K562 (cell line): ENCODE measurements at regions not wholly inside any gene's neighbourhood (a gene's known extent, or its start where the extent isn't known, plus 50 kb on each side); places are given as distances from the start of the nearest gene placed in this dataset.

Experiments used
- ATAC-seq: fragments of 200-7000 bp; cut with Tn5 transposase; 3 replicates; pipeline ENCODE4 v1.9.1; 2020; ENCODE audit warnings: moderate library complexity
- BruUV-seq: library from RNA; stranded (reverse); fragments of 400-500 nt; replicated peaks from 2 replicates; lab custom pipeline; 2021; lab: Mats Ljungman, UMichigan
- CTCF ChIA-PET: fragments of 300-600 bp; formaldehyde crosslinking; extraction: SDS; loops from one replicate; lab custom pipeline; 2021; ENCODE audit warnings: low intra/inter-chr PET ratio; lab: Yijun Ruan, JAX
- POLR2A ChIA-PET: fragments of 300-600, 350-650 bp; sonication (Branson Sonifier 250); formaldehyde crosslinking; extraction: SDS; loops from one replicate; lab custom pipeline; 2021; ENCODE audit warnings: antibody characterized with exemption, inconsistent platforms; lab: Yijun Ruan, JAX
- DNase-seq, 4 experiments: peaks; one replicate each; pipeline versions ENCODE4 v3.0.0 to v3.0.0-alpha.2; 2011 to 2018; ENCODE audit warnings: low spot score in 3 of 4, mixed read lengths in 3 of 4; ENCODE audit errors: extremely low read depth in 1 of 4
- FAIRE-seq: peaks from 2 replicates; lab custom pipeline; 2011; peaks lifted over from hg19 to GRCh38; lab: Jason Lieb, UNC
- H2AFZ ChIP-seq: 2 replicates; pipeline ENCODE4 v1.6.0; 2011; ENCODE audit warnings: low read depth, low read length, control low read depth, inconsistent platforms
- H3K27ac ChIP-seq: fragments of 200-600 bp; 3 replicates; pipeline ENCODE4 v1.8.0; 2011; ENCODE audit warnings: low read depth, mild to moderate bottlenecking, control low read depth, inconsistent platforms, low read length, moderate library complexity, mixed read lengths; ENCODE audit errors: extremely low read depth
- H3K27me3 ChIP-seq, 2 experiments: fragments of 300-600 bp in 1 of 2; 2 replicates in 1 of 2; 3 replicates in 1 of 2; pipeline versions ENCODE4 v1.6.0 to v1.8.0; 2011; ENCODE audit warnings: inconsistent platforms in 2 of 2, low read length in 2 of 2, mild to moderate bottlenecking in 1 of 2, mixed read lengths in 1 of 2, moderate library complexity in 1 of 2; ENCODE audit not compliant: control insufficient read depth in 2 of 2, insufficient read depth in 2 of 2
- H3K36me3 ChIP-seq: fragments of 300-600 bp; 3 replicates; pipeline ENCODE4 v1.8.0; 2011; ENCODE audit warnings: mild to moderate bottlenecking, low read length, inconsistent platforms; ENCODE audit not compliant: control insufficient read depth, insufficient read depth
- H3K4me1 ChIP-seq, 2 experiments: fragments of 200-600 bp in 1 of 2; replicated peaks in 1 of 2; 2 replicates in 1 of 2; 3 replicates in 1 of 2; pipeline versions ENCODE4 v1.5.1 to v1.8.0; 2011; ENCODE audit warnings: inconsistent platforms in 2 of 2, low read length in 2 of 2, mild to moderate bottlenecking in 1 of 2, mixed read lengths in 1 of 2, moderate library complexity in 1 of 2; ENCODE audit not compliant: control insufficient read depth in 2 of 2, insufficient read depth in 2 of 2
- H3K4me2 ChIP-seq: 2 replicates; pipeline ENCODE4 v1.6.1; 2011; ENCODE audit warnings: low read length, control low read depth, inconsistent platforms, mixed read lengths; ENCODE audit not compliant: insufficient read depth
- H3K4me3 ChIP-seq: fragments of 200-600 bp; sonication (generic), shearing (Covaris generic); 2 replicates; pipeline ENCODE4 v1.5.1; 2016; ENCODE audit warnings: control low read depth, inconsistent platforms
- H3K79me2 ChIP-seq: fragments of 200-600 bp; 3 replicates; pipeline ENCODE4 v1.8.0; 2011; ENCODE audit warnings: low read length, inconsistent platforms; ENCODE audit not compliant: control insufficient read depth, insufficient read depth
- H3K9ac ChIP-seq, 2 experiments: 2 replicates each; pipeline versions ENCODE4 v1.6.0 to v1.6.1; 2011; ENCODE audit warnings: low read depth in 2 of 2, low read length in 2 of 2, control low read depth in 1 of 2, inconsistent platforms in 1 of 2, mild to moderate bottlenecking in 1 of 2, mixed read lengths in 1 of 2; ENCODE audit not compliant: insufficient read depth in 1 of 2
- H3K9me1 ChIP-seq: one replicate; pipeline ENCODE4 v1.6.0; 2011; ENCODE audit warnings: inconsistent platforms, mild to moderate bottlenecking, low read length, moderate library complexity; ENCODE audit not compliant: control insufficient read depth, insufficient read depth
- H3K9me3 ChIP-seq: replicated peaks from 2 replicates; pipeline ENCODE4 v1.5.1; 2011; ENCODE audit warnings: low read depth, low read length, inconsistent platforms; ENCODE audit not compliant: control insufficient read depth, insufficient read depth
- H4K20me1 ChIP-seq: replicated peaks from 2 replicates; pipeline ENCODE4 v1.6.1; 2011; ENCODE audit warnings: low read length, inconsistent platforms, mixed read lengths; ENCODE audit not compliant: control insufficient read depth, insufficient read depth
- ARID3B ChIP-seq: fragments of 250-450 bp; sonication (Bioruptor Pico); IDR thresholded peaks from 2 replicates; pipeline ENCODE4 v1.4.0; 2020; ENCODE audit warnings: borderline replicate concordance
- FOXP1 ChIP-seq: sonication (generic); formaldehyde crosslinking; IDR thresholded peaks from 2 replicates; pipeline ENCODE4 v1.8.0; 2022; ENCODE audit warnings: mild to moderate bottlenecking, missing genetic modification reagents
- GABPA ChIP-seq: fragments of 200-800 bp; sonication (Bioruptor generic); conservative IDR thresholded peaks from 2 replicates; pipeline ENCODE4 v1.6.1; 2016; ENCODE audit warnings: low read depth, missing genetic modification characterization, missing compliant biosample characterization
- GTF2E2 ChIP-seq: fragments of 200-800 bp; sonication (Bioruptor generic); IDR thresholded peaks from 2 replicates; pipeline ENCODE4 v1.6.1; 2016; ENCODE audit warnings: missing genetic modification characterization, missing compliant biosample characterization
- JUNB ChIP-seq: fragments of 450-650 bp; formaldehyde crosslinking; conservative IDR thresholded peaks from 2 replicates; pipeline ENCODE4 v1.4.0; 2020; ENCODE audit warnings: mild to moderate bottlenecking
- MLX ChIP-seq, 2 experiments: fragments of 450-650 bp in 1 of 2; sonication (generic) in 1 of 2; formaldehyde crosslinking; conservative IDR thresholded peaks; 2 replicates each; pipeline versions ENCODE4 v1.4.0 to v1.8.1; 2020 to 2022; ENCODE audit warnings: mild to moderate bottlenecking in 1 of 2, missing genetic modification reagents in 1 of 2
- NFIC ChIP-seq: fragments of 450-650 bp; IDR thresholded peaks from 2 replicates; pipeline ENCODE4 v1.6.1; 2017; ENCODE audit warnings: mild to moderate bottlenecking, inconsistent platforms
- TFAP4 ChIP-seq: sonication (generic); formaldehyde crosslinking; IDR thresholded peaks from 2 replicates; pipeline ENCODE4 v1.8.0; 2022; ENCODE audit warnings: missing genetic modification reagents, mild to moderate bottlenecking, moderate library complexity, borderline replicate concordance
- ZKSCAN1 ChIP-seq: fragments of 150-350 bp; IDR thresholded peaks from 2 replicates; pipeline ENCODE4 v1.6.1; 2016; ENCODE audit warnings: low read depth, low read length
- ZNF384 ChIP-seq: IDR thresholded peaks from 2 replicates; pipeline ENCODE4 v1.6.1; 2012; ENCODE audit warnings: low read depth, low read length, improper control_type of control experiment
- ZNF830 ChIP-seq: fragments of 250-450 bp; sonication (Bioruptor Pico); IDR thresholded peaks from 2 replicates; pipeline ENCODE4 v1.5.0; 2021; ENCODE audit warnings: mild to moderate bottlenecking
- WGBS: fragments of 100-300 bp; shearing (Covaris generic); methylation state at CpG from one replicate; pipeline ENCODE4 v1.1.6; 2016; ENCODE audit warnings: low coverage, mixed read lengths; ENCODE audit not compliant: insufficient coverage; ENCODE audit errors: missing lambda C conversion rate; 5-methylcytosine and 5-hydroxymethylcytosine counted together
- in situ Hi-C: fragments of 300-500 bp; cut with MboI; formaldehyde crosslinking; loops from 4 replicates; pipeline ENCODE4 v1.15.0; 2018; ENCODE audit warnings: inconsistent platforms, mixed read lengths
- intact Hi-C: fragments of 100-400 bp; cut with micrococcal nuclease; formaldehyde crosslinking; loops from 2 replicates; pipeline ENCODE4 v1.14.2; 2022
- TF ChIP-seq, protein P1 (sequence below), 2 experiments: fragments of 200-800 bp in 1 of 2; sonication (Bioruptor generic) in 1 of 2; sonication (generic) in 1 of 2; formaldehyde crosslinking in 1 of 2; IDR thresholded peaks in 1 of 2; conservative IDR thresholded peaks in 1 of 2; 2 replicates each; pipeline versions ENCODE4 v1.5.0 to v1.6.1; 2016 to 2020; ENCODE audit warnings: missing compliant biosample characterization in 1 of 2, missing genetic modification characterization in 1 of 2, missing genetic modification reagents in 1 of 2
- TF ChIP-seq, protein P2 (sequence below): fragments of 250-450 bp; sonication (Bioruptor Pico); IDR thresholded peaks from 2 replicates; pipeline ENCODE4 v1.8.0; 2022; ENCODE audit warnings: inconsistent platforms, mild to moderate bottlenecking, moderate library complexity, borderline replicate concordance

GRCh38 chr13:50596156-50596555, 247.3 kb downstream of the DLEU7 start:
- BruUV-seq: no TSS peak
- TF ChIP-seq, protein P1, sequence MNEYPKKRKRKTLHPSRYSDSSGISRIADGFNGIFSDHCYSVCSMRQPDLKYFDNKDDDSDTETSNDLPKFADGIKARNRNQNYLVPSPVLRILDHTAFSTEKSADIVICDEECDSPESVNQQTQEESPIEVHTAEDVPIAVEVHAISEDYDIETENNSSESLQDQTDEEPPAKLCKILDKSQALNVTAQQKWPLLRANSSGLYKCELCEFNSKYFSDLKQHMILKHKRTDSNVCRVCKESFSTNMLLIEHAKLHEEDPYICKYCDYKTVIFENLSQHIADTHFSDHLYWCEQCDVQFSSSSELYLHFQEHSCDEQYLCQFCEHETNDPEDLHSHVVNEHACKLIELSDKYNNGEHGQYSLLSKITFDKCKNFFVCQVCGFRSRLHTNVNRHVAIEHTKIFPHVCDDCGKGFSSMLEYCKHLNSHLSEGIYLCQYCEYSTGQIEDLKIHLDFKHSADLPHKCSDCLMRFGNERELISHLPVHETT (CRISPR knock-in tag; conservative IDR thresholded peaks at IDR 0.05 in 1 of 2, IDR thresholded peaks at IDR 0.05 in 1 of 2): no peak
- TF ChIP-seq, protein P2, sequence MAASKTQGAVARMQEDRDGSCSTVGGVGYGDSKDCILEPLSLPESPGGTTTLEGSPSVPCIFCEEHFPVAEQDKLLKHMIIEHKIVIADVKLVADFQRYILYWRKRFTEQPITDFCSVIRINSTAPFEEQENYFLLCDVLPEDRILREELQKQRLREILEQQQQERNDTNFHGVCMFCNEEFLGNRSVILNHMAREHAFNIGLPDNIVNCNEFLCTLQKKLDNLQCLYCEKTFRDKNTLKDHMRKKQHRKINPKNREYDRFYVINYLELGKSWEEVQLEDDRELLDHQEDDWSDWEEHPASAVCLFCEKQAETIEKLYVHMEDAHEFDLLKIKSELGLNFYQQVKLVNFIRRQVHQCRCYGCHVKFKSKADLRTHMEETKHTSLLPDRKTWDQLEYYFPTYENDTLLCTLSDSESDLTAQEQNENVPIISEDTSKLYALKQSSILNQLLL: no peak
- TF ChIP-seq ZNF830 (no peak), ARID3B (CRISPR knock-in tag) (no peak), GABPA (tag) (no peak), TFAP4 (CRISPR knock-in tag) (no peak), GTF2E2 (no peak), ZKSCAN1 (no peak), JUNB (CRISPR knock-in tag) (no peak), ZNF384 (no peak), FOXP1 (CRISPR knock-in tag) (no peak), MLX (CRISPR knock-in tag; conservative IDR thresholded peaks at IDR 0.05) (no peak), NFIC (no peak)
- FAIRE-seq: no peak
- no peak overlapping the region for H3K27ac ChIP-seq
- H3K4me2 ChIP-seq: no peak overlapping the region
- WGBS: 0% methylated on average over 1 of the region's 1 CpG
- ChIA-PET POLR2A (no interaction called here), CTCF (no interaction called here)
- H3K4me1 ChIP-seq: peaks cover 0 to 7% of the 10 kb centered on the region in 2 experiments; a peak in 3 of 5 replicates
- no peaks in the 10 kb centered on the region for H4K20me1 ChIP-seq
- no peaks in the 10 kb centered on the region for H3K27me3 ChIP-seq
- in situ Hi-C loops: no loop called here
- H3K9me1 ChIP-seq: no peaks in the 10 kb centered on the region
- H3K36me3 ChIP-seq: no peaks in the 10 kb centered on the region
- no peak for DNase-seq
- no peaks in the 10 kb centered on the region for H3K9me3 ChIP-seq
- no peak overlapping the region for H2AFZ ChIP-seq
- no peak overlapping the region for H3K9ac ChIP-seq
- no peak overlapping the region for H3K4me3 ChIP-seq
- H3K79me2 ChIP-seq: no peaks in the 10 kb centered on the region
- intact Hi-C loops: no loop called here
- ATAC-seq: no peak
